Gastrocnemius medialis (tissue), 4 donors: ENCODE measurements at regions not wholly inside any gene's neighbourhood (a gene's known extent, or its start where the extent isn't known, plus 50 kb on each side); places are given as distances from the start of the nearest gene placed in this dataset.

Source experiments
- POLR2A ChIP-seq, 2 donors: fragments of 450-650 bp; IDR thresholded peaks; one replicate each; pipeline ENCODE4 v1.6.1; 2017; ENCODE audit warnings: antibody characterized with exemption in 2 of 2, mild to moderate bottlenecking in 2 of 2, moderate library complexity in 2 of 2
- TF ChIP-seq, protein P1 (sequence below), 5 experiments: fragments of 450-650 bp in 3 of 5; fragments of 200-600 bp in 2 of 5; sonication (generic) in 2 of 5; IDR thresholded peaks in 4 of 5; conservative IDR thresholded peaks in 1 of 5; 1 replicate in 4 of 5; 2 replicates in 1 of 5; pipeline ENCODE4 v1.5.1; 2016 to 2019; ENCODE audit warnings: antibody characterized with exemption in 5 of 5, mild to moderate bottlenecking in 3 of 5, moderate library complexity in 3 of 5

DNA sequence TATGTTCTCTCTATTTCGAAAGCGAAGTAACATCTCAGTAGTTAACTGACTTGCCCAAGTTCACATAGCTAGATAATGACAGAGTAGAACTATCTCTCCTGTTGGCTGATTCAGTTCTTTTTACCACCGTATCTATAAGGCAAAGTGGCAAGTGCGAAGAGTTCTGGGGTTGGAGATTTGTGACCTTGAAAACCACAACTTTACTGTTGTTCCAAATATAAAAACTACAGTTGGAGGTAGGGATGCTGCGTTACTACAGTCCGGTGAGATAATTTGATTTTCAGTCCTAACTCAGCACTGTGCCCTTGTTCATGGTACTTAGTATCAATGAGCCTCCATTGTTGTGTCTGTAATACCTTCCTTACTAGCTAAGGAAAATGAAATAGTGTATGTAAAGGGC, 71.2 kb upstream of the GOLGA8B start:
- TF ChIP-seq, protein P1, sequence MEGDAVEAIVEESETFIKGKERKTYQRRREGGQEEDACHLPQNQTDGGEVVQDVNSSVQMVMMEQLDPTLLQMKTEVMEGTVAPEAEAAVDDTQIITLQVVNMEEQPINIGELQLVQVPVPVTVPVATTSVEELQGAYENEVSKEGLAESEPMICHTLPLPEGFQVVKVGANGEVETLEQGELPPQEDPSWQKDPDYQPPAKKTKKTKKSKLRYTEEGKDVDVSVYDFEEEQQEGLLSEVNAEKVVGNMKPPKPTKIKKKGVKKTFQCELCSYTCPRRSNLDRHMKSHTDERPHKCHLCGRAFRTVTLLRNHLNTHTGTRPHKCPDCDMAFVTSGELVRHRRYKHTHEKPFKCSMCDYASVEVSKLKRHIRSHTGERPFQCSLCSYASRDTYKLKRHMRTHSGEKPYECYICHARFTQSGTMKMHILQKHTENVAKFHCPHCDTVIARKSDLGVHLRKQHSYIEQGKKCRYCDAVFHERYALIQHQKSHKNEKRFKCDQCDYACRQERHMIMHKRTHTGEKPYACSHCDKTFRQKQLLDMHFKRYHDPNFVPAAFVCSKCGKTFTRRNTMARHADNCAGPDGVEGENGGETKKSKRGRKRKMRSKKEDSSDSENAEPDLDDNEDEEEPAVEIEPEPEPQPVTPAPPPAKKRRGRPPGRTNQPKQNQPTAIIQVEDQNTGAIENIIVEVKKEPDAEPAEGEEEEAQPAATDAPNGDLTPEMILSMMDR (IDR thresholded peaks at IDR 0.05 in 4 of 5, conservative IDR thresholded peaks at IDR 0.05 in 1 of 5): no peak
- no peak for TF ChIP-seq POLR2A (IDR thresholded peaks at IDR 0.05)
